Nephron (organoid): ENCODE measurements at regions not wholly inside any gene's neighbourhood (a gene's known extent, or its start where the extent isn't known, plus 50 kb on each side); places are given as distances from the start of the nearest gene placed in this dataset.

Source experiments
- H3K27ac Mint-ChIP-seq, 3 experiments: 2 replicates each; pipeline ENCODE4 v1.8.0; 2020; ENCODE audit warnings: mixed read lengths in 3 of 3, mild to moderate bottlenecking in 2 of 3, moderate library complexity in 1 of 3
- H3K27me3 Mint-ChIP-seq: 2 replicates; pipeline ENCODE4 v1.8.0; 2021; ENCODE audit warnings: low read depth, mild to moderate bottlenecking, moderate library complexity, mixed read lengths
- H3K36me3 Mint-ChIP-seq: 2 replicates; pipeline ENCODE4 v1.8.0; 2020; ENCODE audit warnings: low read depth, mixed read lengths
- H3K4me1 Mint-ChIP-seq: 2 replicates; pipeline ENCODE4 v1.8.0; 2020; ENCODE audit warnings: mixed read lengths
- H3K4me3 Mint-ChIP-seq, 3 experiments: 2 replicates each; pipeline ENCODE4 v1.8.0; 2020; ENCODE audit warnings: mild to moderate bottlenecking in 3 of 3, mixed read lengths in 3 of 3, moderate library complexity in 2 of 3
- H3K9me3 Mint-ChIP-seq: 2 replicates; pipeline ENCODE4 v1.8.0; 2020; ENCODE audit warnings: mixed read lengths
- CTCF ChIP-seq, 3 experiments: fragments of 200-600 bp; sonication (generic); IDR thresholded peaks; one replicate each; pipeline ENCODE4 v1.5.0; 2021; ENCODE audit warnings: antibody characterized with exemption in 3 of 3; ENCODE audit not compliant: unreplicated experiment in 3 of 3

GRCh38 chr14:45633220-45633984 is 380.4 kb upstream of the MIS18BP1 start:
- Mint-ChIP-seq H3K9me3 (peaks cover 8% of the 10 kb centered on the region), H3K36me3 (peaks cover 8% of the 10 kb centered on the region), H3K27ac (no peak overlapping the region), H3K27me3 (no peaks in the 10 kb centered on the region), H3K4me1 (no peaks in the 10 kb centered on the region), H3K4me3 (no peak overlapping the region)
- no peak for TF ChIP-seq CTCF (IDR thresholded peaks at IDR 0.05; ENCODE audit: unreplicated experiment in 3 of 3)

- H3K27ac Mint-ChIP-seq = no peak overlapping the region
- H3K36me3 Mint-ChIP-seq = no peaks in the 10 kb centered on the region
- H3K27me3 Mint-ChIP-seq = no peaks in the 10 kb centered on the region
- H3K4me1 Mint-ChIP-seq = peaks cover 10% of the 10 kb centered on the region
- peaks cover 3% of the 10 kb centered on the region for H3K9me3 Mint-ChIP-seq
- H3K4me3 Mint-ChIP-seq = no peak overlapping the region
- no peak for TF ChIP-seq CTCF (IDR thresholded peaks at IDR 0.05; ENCODE audit: unreplicated experiment in 3 of 3)
These were observed 368.7 kb upstream of the MIS18BP1 start for GRCh38 chr14:45621731-45622130.

- H3K4me3 Mint-ChIP-seq = no peak overlapping the region
- no peaks in the 10 kb centered on the region for H3K9me3 Mint-ChIP-seq
- no peak for TF ChIP-seq CTCF (IDR thresholded peaks at IDR 0.05; ENCODE audit: unreplicated experiment in 3 of 3)
- no peak overlapping the region for H3K27ac Mint-ChIP-seq
- H3K36me3 Mint-ChIP-seq = no peaks in the 10 kb centered on the region
- H3K27me3 Mint-ChIP-seq = no peaks in the 10 kb centered on the region
- H3K4me1 Mint-ChIP-seq = peaks cover 10% of the 10 kb centered on the region
These were observed 366.8 kb upstream of the MIS18BP1 start for GRCh38 chr14:45619831-45620230.

- Mint-ChIP-seq H3K27ac (no peak overlapping the region), H3K9me3 (peaks cover 3% of the 10 kb centered on the region), H3K4me1 (peaks cover 5% of the 10 kb centered on the region), H3K36me3 (no peaks in the 10 kb centered on the region), H3K4me3 (no peak overlapping the region), H3K27me3 (no peaks in the 10 kb centered on the region)
- TF ChIP-seq CTCF (IDR thresholded peaks at IDR 0.05; ENCODE audit: unreplicated experiment in 3 of 3) = peak; percentile 56 to 64 (median 57)
These were observed 357.3 kb upstream of the MIS18BP1 start for GRCh38 chr14:45610318-45610717.

GRCh38 chr14:45587142-45587541 is 334.1 kb upstream of the MIS18BP1 start:
- no peak for TF ChIP-seq CTCF (IDR thresholded peaks at IDR 0.05; ENCODE audit: unreplicated experiment in 3 of 3)
- Mint-ChIP-seq H3K4me3 (no peak overlapping the region), H3K27ac (no peak overlapping the region), H3K27me3 (no peaks in the 10 kb centered on the region), H3K4me1 (no peaks in the 10 kb centered on the region), H3K9me3 (peaks cover 8% of the 10 kb centered on the region), H3K36me3 (no peaks in the 10 kb centered on the region)

- H3K36me3 Mint-ChIP-seq = no peaks in the 10 kb centered on the region
- no peak overlapping the region for H3K4me3 Mint-ChIP-seq
- H3K4me1 Mint-ChIP-seq = no peaks in the 10 kb centered on the region
- no peak for TF ChIP-seq CTCF (IDR thresholded peaks at IDR 0.05; ENCODE audit: unreplicated experiment in 3 of 3)
- H3K27me3 Mint-ChIP-seq = no peaks in the 10 kb centered on the region
- H3K27ac Mint-ChIP-seq = no peak overlapping the region
- no peaks in the 10 kb centered on the region for H3K9me3 Mint-ChIP-seq
These were observed 306.6 kb upstream of the MIS18BP1 start for GRCh38 chr14:45559626-45560025.
